ENCODE measurements at regions not wholly inside any gene's neighbourhood (a gene's known extent, or its start where the extent isn't known, plus 50 kb on each side); places are given as distances from the start of the nearest gene placed in this dataset.

DNA sequence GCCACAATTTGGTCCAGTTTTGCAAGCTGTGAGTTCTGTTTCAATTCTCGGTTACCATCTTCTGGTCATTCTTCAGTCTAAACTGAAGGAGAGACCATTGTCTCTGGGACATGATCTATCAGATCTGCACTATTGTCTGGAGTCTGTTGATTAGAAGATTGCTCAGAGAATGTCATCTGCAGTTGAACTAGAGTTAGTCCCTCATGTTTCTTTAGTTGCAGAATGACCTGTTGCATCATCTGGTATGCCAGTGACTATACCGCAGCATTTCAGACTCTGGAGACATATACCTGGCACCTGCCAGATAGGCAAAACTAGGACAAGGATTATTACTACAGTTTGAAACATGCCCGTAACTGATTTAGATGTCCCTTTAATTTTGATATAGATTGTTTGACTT lies 194.8 kb downstream of the LRRC70 start:
- TF ChIP-seq TAF1 (IDR thresholded peaks at IDR 0.05; ENCODE audit: low read depth) (0 out of 2 replicates have a peak, but pooled peaks have one; percentile 13), RAD21 (IDR thresholded peaks at IDR 0.05; ENCODE audit: low read depth) (no peak)

DNA sequence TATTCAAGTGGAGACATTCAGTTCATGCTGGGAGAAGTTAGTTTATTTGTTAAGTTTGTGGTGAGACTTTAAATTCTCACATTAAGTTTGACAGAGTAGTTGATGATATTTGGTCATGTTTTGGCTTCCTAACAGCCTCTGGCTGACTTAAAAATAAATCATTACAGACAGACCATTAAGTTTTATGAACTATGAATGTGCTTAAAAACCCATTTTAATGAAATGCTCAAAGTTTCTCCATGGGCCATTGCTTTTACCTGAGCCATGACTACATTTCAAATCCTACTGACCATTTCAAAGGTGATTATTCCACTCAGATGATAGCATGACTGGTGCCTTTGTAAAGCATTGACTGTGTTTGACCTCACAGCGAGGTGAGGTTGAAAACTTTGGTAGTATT lies 192.7 kb downstream of the LRRC70 start:
- TF ChIP-seq TCF12 (IDR thresholded peaks at IDR 0.05; ENCODE audit: low read depth) = no peak
- TF ChIP-seq RAD21 (IDR thresholded peaks at IDR 0.05; ENCODE audit: low read depth) = no peak
- no peak for TF ChIP-seq NFIC (IDR thresholded peaks at IDR 0.05)
- TF ChIP-seq, protein P1, sequence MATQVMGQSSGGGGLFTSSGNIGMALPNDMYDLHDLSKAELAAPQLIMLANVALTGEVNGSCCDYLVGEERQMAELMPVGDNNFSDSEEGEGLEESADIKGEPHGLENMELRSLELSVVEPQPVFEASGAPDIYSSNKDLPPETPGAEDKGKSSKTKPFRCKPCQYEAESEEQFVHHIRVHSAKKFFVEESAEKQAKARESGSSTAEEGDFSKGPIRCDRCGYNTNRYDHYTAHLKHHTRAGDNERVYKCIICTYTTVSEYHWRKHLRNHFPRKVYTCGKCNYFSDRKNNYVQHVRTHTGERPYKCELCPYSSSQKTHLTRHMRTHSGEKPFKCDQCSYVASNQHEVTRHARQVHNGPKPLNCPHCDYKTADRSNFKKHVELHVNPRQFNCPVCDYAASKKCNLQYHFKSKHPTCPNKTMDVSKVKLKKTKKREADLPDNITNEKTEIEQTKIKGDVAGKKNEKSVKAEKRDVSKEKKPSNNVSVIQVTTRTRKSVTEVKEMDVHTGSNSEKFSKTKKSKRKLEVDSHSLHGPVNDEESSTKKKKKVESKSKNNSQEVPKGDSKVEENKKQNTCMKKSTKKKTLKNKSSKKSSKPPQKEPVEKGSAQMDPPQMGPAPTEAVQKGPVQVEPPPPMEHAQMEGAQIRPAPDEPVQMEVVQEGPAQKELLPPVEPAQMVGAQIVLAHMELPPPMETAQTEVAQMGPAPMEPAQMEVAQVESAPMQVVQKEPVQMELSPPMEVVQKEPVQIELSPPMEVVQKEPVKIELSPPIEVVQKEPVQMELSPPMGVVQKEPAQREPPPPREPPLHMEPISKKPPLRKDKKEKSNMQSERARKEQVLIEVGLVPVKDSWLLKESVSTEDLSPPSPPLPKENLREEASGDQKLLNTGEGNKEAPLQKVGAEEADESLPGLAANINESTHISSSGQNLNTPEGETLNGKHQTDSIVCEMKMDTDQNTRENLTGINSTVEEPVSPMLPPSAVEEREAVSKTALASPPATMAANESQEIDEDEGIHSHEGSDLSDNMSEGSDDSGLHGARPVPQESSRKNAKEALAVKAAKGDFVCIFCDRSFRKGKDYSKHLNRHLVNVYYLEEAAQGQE (IDR thresholded peaks at IDR 0.05; ENCODE audit: low read depth) = no peak
- TF ChIP-seq TEAD4 (IDR thresholded peaks at IDR 0.05) = no peak
- TF ChIP-seq, protein P2, sequence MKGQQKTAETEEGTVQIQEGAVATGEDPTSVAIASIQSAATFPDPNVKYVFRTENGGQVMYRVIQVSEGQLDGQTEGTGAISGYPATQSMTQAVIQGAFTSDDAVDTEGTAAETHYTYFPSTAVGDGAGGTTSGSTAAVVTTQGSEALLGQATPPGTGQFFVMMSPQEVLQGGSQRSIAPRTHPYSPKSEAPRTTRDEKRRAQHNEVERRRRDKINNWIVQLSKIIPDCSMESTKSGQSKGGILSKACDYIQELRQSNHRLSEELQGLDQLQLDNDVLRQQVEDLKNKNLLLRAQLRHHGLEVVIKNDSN (IDR thresholded peaks at IDR 0.05) = no peak
- TF ChIP-seq FOXM1 (IDR thresholded peaks at IDR 0.05; ENCODE audit: borderline replicate concordance, low read depth) = no peak
- no peak for TF ChIP-seq EGR1 (IDR thresholded peaks at IDR 0.05)
- TF ChIP-seq CREB1 (IDR thresholded peaks at IDR 0.05; ENCODE audit: low read depth) = no peak
- no peak for TF ChIP-seq CEBPB (IDR thresholded peaks at IDR 0.05)
- TF ChIP-seq, protein P3, sequence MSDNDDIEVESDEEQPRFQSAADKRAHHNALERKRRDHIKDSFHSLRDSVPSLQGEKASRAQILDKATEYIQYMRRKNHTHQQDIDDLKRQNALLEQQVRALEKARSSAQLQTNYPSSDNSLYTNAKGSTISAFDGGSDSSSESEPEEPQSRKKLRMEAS (IDR thresholded peaks at IDR 0.05) = no peak
- no peak for TF ChIP-seq TAF1 (IDR thresholded peaks at IDR 0.05; ENCODE audit: low read depth)
- TF ChIP-seq ZBTB7A (IDR thresholded peaks at IDR 0.05; ENCODE audit: low read depth) = no peak
- no peak for TF ChIP-seq YY1 (IDR thresholded peaks at IDR 0.05; ENCODE audit: low read depth)
- no peak for TF ChIP-seq EP300 (IDR thresholded peaks at IDR 0.05; ENCODE audit: borderline replicate concordance)

DNA sequence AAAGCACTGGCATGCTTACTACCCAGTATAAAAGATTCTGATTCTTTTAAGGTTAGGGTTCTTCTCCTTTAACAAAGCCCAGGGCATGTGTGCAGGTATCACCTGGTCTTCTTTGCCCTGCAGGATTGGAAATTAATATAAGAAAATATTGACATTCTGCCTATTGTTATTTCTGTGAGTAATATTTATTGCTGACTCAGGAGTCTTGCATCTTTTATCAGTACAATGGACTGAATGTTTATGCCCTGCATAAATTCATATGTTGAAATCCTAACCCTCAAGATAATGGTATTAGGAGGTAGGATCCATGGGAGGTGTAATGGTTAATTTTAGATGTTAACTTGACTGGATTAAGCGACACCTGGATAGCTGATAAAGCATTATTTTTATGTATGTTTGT lies 189.0 kb downstream of the LRRC70 start:
- TF ChIP-seq ZBTB7A (IDR thresholded peaks at IDR 0.05; ENCODE audit: low read depth) (no peak), EGR1 (IDR thresholded peaks at IDR 0.05) (no peak), RAD21 (IDR thresholded peaks at IDR 0.05; ENCODE audit: low read depth) (no peak), NFIC (IDR thresholded peaks at IDR 0.05) (no peak), CEBPB (IDR thresholded peaks at IDR 0.05) (no peak), EP300 (IDR thresholded peaks at IDR 0.05; ENCODE audit: borderline replicate concordance) (no peak), TCF12 (IDR thresholded peaks at IDR 0.05; ENCODE audit: low read depth) (no peak), CREB1 (IDR thresholded peaks at IDR 0.05; ENCODE audit: low read depth) (no peak), YY1 (IDR thresholded peaks at IDR 0.05; ENCODE audit: low read depth) (no peak), TEAD4 (IDR thresholded peaks at IDR 0.05) (no peak), FOXM1 (IDR thresholded peaks at IDR 0.05; ENCODE audit: borderline replicate concordance, low read depth) (no peak), TAF1 (IDR thresholded peaks at IDR 0.05; ENCODE audit: low read depth) (no peak)
- TF ChIP-seq, protein P3 (IDR thresholded peaks at IDR 0.05) = no peak
- TF ChIP-seq, protein P1 (IDR thresholded peaks at IDR 0.05; ENCODE audit: low read depth) = no peak
- TF ChIP-seq, protein P2 (IDR thresholded peaks at IDR 0.05) = no peak

DNA sequence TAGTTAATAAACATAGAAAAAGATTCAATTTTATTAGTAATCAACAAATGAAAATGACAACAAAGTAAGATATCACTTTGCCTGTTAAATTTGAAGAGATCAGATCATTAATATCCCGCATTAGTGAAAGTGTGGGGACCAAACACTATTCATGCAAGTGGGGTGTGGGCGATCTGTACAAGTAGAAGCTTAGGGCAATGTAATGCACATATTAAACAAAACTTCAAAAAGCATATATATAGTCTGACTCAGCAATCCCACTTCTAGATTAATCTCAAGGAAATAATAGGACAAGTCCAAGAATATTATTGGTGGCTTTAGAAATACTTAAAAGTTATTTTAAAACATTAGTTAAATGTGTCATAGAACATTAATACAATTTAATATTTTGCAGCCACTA lies 188.5 kb downstream of the LRRC70 start:
- no peak for TF ChIP-seq FOXM1 (IDR thresholded peaks at IDR 0.05; ENCODE audit: borderline replicate concordance, low read depth)
- TF ChIP-seq NFIC (IDR thresholded peaks at IDR 0.05) = no peak
- TF ChIP-seq ZBTB7A (IDR thresholded peaks at IDR 0.05; ENCODE audit: low read depth) = no peak
- no peak for TF ChIP-seq CREB1 (IDR thresholded peaks at IDR 0.05; ENCODE audit: low read depth)
- TF ChIP-seq TAF1 (IDR thresholded peaks at IDR 0.05; ENCODE audit: low read depth) = no peak
- no peak for TF ChIP-seq EGR1 (IDR thresholded peaks at IDR 0.05)
- TF ChIP-seq, protein P2 (IDR thresholded peaks at IDR 0.05) = no peak
- no peak for TF ChIP-seq CEBPB (IDR thresholded peaks at IDR 0.05)
- TF ChIP-seq, protein P3 (IDR thresholded peaks at IDR 0.05) = no peak
- TF ChIP-seq EP300 (IDR thresholded peaks at IDR 0.05; ENCODE audit: borderline replicate concordance) = no peak
- no peak for TF ChIP-seq YY1 (IDR thresholded peaks at IDR 0.05; ENCODE audit: low read depth)
- TF ChIP-seq, protein P1 (IDR thresholded peaks at IDR 0.05; ENCODE audit: low read depth) = no peak
- no peak for TF ChIP-seq TEAD4 (IDR thresholded peaks at IDR 0.05)
- TF ChIP-seq RAD21 (IDR thresholded peaks at IDR 0.05; ENCODE audit: low read depth) = no peak
- TF ChIP-seq TCF12 (IDR thresholded peaks at IDR 0.05; ENCODE audit: low read depth) = no peak
